Astrocyte (in vitro differentiated cells and primary cell): ENCODE measurements at regions not wholly inside any gene's neighbourhood (a gene's known extent, or its start where the extent isn't known, plus 50 kb on each side); places are given as distances from the start of the nearest gene placed in this dataset.

Experiments used
- DNase-seq: peaks from one replicate; pipeline ENCODE4 v3.0.0-alpha.2; 2010; ENCODE audit warnings: low read depth
- FAIRE-seq: peaks from 2 replicates; lab custom pipeline; 2011; peaks lifted over from hg19 to GRCh38; lab: Jason Lieb, UNC
- H2AFZ ChIP-seq: 2 replicates; pipeline ENCODE4 v1.6.0; 2012; ENCODE audit warnings: low read depth, low read length, inconsistent platforms
- H3K27ac ChIP-seq: 2 replicates; pipeline ENCODE4 v1.5.1; 2011; ENCODE audit warnings: low read depth, low read length, inconsistent platforms
- H3K27me3 ChIP-seq: 2 replicates; pipeline ENCODE4 v1.6.0; 2011; ENCODE audit warnings: low read length, inconsistent platforms; ENCODE audit not compliant: insufficient read depth
- H3K36me3 ChIP-seq: 2 replicates; pipeline ENCODE4 v1.5.1; 2011; ENCODE audit warnings: low read length, inconsistent platforms; ENCODE audit not compliant: insufficient read depth
- H3K4me1 ChIP-seq: 2 replicates; pipeline ENCODE4 v1.5.1; 2011; ENCODE audit warnings: low read length, inconsistent platforms; ENCODE audit not compliant: insufficient read depth
- H3K4me2 ChIP-seq: 2 replicates; pipeline ENCODE4 v1.6.0; 2012; ENCODE audit warnings: low read length, inconsistent platforms
- H3K4me3 ChIP-seq: 2 replicates; pipeline ENCODE4 v1.5.1; 2011; ENCODE audit warnings: low read depth, mild to moderate bottlenecking, low read length, inconsistent platforms; ENCODE audit not compliant: insufficient read depth
- H3K79me2 ChIP-seq: 2 replicates; pipeline ENCODE4 v1.6.0; 2012; ENCODE audit warnings: mild to moderate bottlenecking, low read length, inconsistent platforms; ENCODE audit not compliant: insufficient read depth
- H3K9ac ChIP-seq: 2 replicates; pipeline ENCODE4 v1.6.0; 2012; ENCODE audit warnings: mild to moderate bottlenecking, low read length, inconsistent platforms
- H3K9me3 ChIP-seq: 2 replicates; pipeline ENCODE4 v1.5.1; 2012; ENCODE audit warnings: low read depth, mild to moderate bottlenecking, low read length, inconsistent platforms; ENCODE audit not compliant: insufficient read depth
- H4K20me1 ChIP-seq: 2 replicates; pipeline ENCODE4 v1.6.0; 2012; ENCODE audit warnings: low read length, inconsistent platforms; ENCODE audit not compliant: insufficient read depth
- H3K27ac Mint-ChIP-seq: one replicate; pipeline ENCODE4 v1.8.0; 2021; ENCODE audit warnings: mild to moderate bottlenecking, mixed read lengths; ENCODE audit not compliant: unreplicated experiment
- H3K27me3 Mint-ChIP-seq: one replicate; pipeline ENCODE4 v1.8.0; 2021; ENCODE audit warnings: low read depth, mixed read lengths; ENCODE audit not compliant: unreplicated experiment
- H3K36me3 Mint-ChIP-seq: one replicate; pipeline ENCODE4 v1.8.0; 2021; ENCODE audit warnings: low read depth, mixed read lengths; ENCODE audit not compliant: unreplicated experiment
- H3K4me1 Mint-ChIP-seq: one replicate; pipeline ENCODE4 v1.8.0; 2021; ENCODE audit warnings: low read depth, mixed read lengths; ENCODE audit not compliant: unreplicated experiment
- H3K4me3 Mint-ChIP-seq: one replicate; pipeline ENCODE4 v1.8.0; 2021; ENCODE audit warnings: mild to moderate bottlenecking, moderate library complexity, mixed read lengths; ENCODE audit not compliant: unreplicated experiment
- H3K9me3 Mint-ChIP-seq: one replicate; pipeline ENCODE4 v1.8.0; 2021; ENCODE audit warnings: mild to moderate bottlenecking, mixed read lengths; ENCODE audit not compliant: unreplicated experiment
- CTCF ChIP-seq: IDR thresholded peaks from 2 replicates; pipeline ENCODE4 v1.5.1; 2011; ENCODE audit warnings: low read depth, mild to moderate bottlenecking, inconsistent platforms, low read length, moderate library complexity; ENCODE audit not compliant: insufficient read depth
- EZH2 ChIP-seq: IDR thresholded peaks from 2 replicates; pipeline ENCODE4 v1.6.1; 2012; ENCODE audit warnings: mild to moderate bottlenecking, low read length, inconsistent platforms; ENCODE audit not compliant: insufficient read depth

- no peak overlapping the region for H3K4me3 ChIP-seq
- no peaks in the 10 kb centered on the region for H3K4me1 ChIP-seq
- H3K9ac ChIP-seq: no peak overlapping the region
- Mint-ChIP-seq H3K4me1 (no peaks in the 10 kb centered on the region), H3K9me3 (no peaks in the 10 kb centered on the region), H3K27ac (no peak overlapping the region), H3K4me3 (no peak overlapping the region), H3K27me3 (peaks cover 22% of the 10 kb centered on the region), H3K36me3 (no peaks in the 10 kb centered on the region)
- DNase-seq: no peak
- no peak for FAIRE-seq
- H3K79me2 ChIP-seq: no peaks in the 10 kb centered on the region
- H3K4me2 ChIP-seq: no peak overlapping the region
- no peaks in the 10 kb centered on the region for H3K9me3 ChIP-seq
- no peak overlapping the region for H3K27ac ChIP-seq
- TF ChIP-seq EZH2: no peak
- TF ChIP-seq CTCF: no peak
- no peaks in the 10 kb centered on the region for H3K27me3 ChIP-seq
- no peaks in the 10 kb centered on the region for H4K20me1 ChIP-seq
- no peaks in the 10 kb centered on the region for H3K36me3 ChIP-seq
- no peak overlapping the region for H2AFZ ChIP-seq
Measured at GRCh38 chr15:92708635-92709034, 53.1 kb upstream of the FAM174B start.

GRCh38 chr15:92709110-92709790, 53.7 kb upstream of the FAM174B start:
- H3K4me1 Mint-ChIP-seq: no peaks in the 10 kb centered on the region
- Histone ChIP-seq H4K20me1 (no peaks in the 10 kb centered on the region), H3K4me3 (no peak overlapping the region), H3K36me3 (no peaks in the 10 kb centered on the region), H3K79me2 (no peaks in the 10 kb centered on the region), H3K4me1 (peaks cover 4% of the 10 kb centered on the region), H3K27ac (no peak overlapping the region), H3K27me3 (no peaks in the 10 kb centered on the region), H3K9me3 (no peaks in the 10 kb centered on the region), H3K4me2 (no peak overlapping the region), H2AFZ (no peak overlapping the region), H3K9ac (no peak overlapping the region)
- DNase-seq: no peak
- H3K4me3 Mint-ChIP-seq: no peak overlapping the region
- peaks cover 19% of the 10 kb centered on the region for H3K27me3 Mint-ChIP-seq
- H3K9me3 Mint-ChIP-seq: no peaks in the 10 kb centered on the region
- H3K27ac Mint-ChIP-seq: no peak overlapping the region
- no peak for TF ChIP-seq CTCF
- no peak for TF ChIP-seq EZH2
- no peak for FAIRE-seq
- H3K36me3 Mint-ChIP-seq: no peaks in the 10 kb centered on the region

- TF ChIP-seq CTCF (no peak), EZH2 (no peak)
- no peak overlapping the region for H3K4me2 ChIP-seq
- H3K27me3 Mint-ChIP-seq: peaks cover 17% of the 10 kb centered on the region
- no peaks in the 10 kb centered on the region for H3K4me1 Mint-ChIP-seq
- no peak overlapping the region for H3K27ac ChIP-seq
- no peaks in the 10 kb centered on the region for H3K9me3 Mint-ChIP-seq
- no peaks in the 10 kb centered on the region for H4K20me1 ChIP-seq
- H3K27me3 ChIP-seq: no peaks in the 10 kb centered on the region
- peaks cover 10% of the 10 kb centered on the region for H3K4me1 ChIP-seq
- no peaks in the 10 kb centered on the region for H3K36me3 ChIP-seq
- DNase-seq (no peak), FAIRE-seq (no peak)
- no peak overlapping the region for H3K4me3 ChIP-seq
- H3K36me3 Mint-ChIP-seq: no peaks in the 10 kb centered on the region
- no peak overlapping the region for H2AFZ ChIP-seq
- no peaks in the 10 kb centered on the region for H3K79me2 ChIP-seq
- no peaks in the 10 kb centered on the region for H3K9me3 ChIP-seq
- H3K27ac Mint-ChIP-seq: no peak overlapping the region
- H3K9ac ChIP-seq: no peak overlapping the region
- no peak overlapping the region for H3K4me3 Mint-ChIP-seq
Measured at GRCh38 chr15:92711457-92711831, 55.9 kb upstream of the FAM174B start.
